ENCODE measurements at regions not wholly inside any gene's neighbourhood (a gene's known extent, or its start where the extent isn't known, plus 50 kb on each side); places are given as distances from the start of the nearest gene placed in this dataset.

DNA sequence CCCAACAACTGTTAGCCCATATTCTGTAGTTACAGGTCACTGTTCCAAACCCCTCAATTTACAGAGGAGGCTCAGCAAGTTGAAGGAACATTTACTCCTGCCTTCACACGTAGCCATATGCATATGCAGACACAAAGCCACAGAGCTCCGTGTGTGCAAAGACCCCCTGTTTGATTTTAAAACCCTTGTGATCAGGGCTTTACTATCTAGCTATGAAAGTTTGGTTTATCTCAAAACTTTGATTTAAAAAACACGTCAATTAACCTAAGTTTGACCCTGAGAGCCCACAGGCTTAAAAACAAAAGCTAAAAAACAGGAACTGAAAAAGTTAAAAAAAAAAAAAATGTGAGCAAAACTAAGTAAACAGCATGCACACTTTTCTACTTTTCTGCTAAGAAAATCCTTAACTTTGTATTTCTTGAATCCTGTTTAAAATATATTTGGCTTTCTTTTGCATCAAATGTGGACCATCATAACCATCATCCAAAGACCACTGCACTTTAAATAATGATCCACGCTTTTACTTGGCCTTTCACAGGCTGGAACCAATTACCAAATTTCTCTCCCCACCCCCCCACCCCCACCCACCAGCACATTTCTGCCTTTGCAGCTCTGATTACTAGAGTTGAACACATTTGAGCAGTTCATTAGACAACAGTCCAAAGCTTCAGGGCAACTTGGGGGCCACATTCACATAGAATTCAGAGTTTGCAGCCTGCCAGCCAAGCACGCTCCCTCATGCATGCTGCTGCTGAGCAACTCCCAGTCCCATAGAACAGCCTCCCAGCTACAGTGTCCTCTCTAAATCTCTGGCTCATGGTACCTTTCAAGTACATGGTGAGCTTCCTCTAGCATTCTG is 128.8 kb upstream of the MAP3K1 start:
- intact Hi-C loops (cut with DNase I, micrococcal nuclease): no loop called here
- Histone ChIP-seq H3K27ac (ENCODE audit: low read depth in 1 of 2, low read length in 2 of 2) (peak overlapping the region in 1 of 2 donors; percentile 30), H3K27me3 (ENCODE audit: control insufficient read depth in 1 of 2, insufficient read depth in 2 of 2, low read length in 2 of 2) (no peaks in the 10 kb centered on the region), H3K4me3 (ENCODE audit: low read length) (no peak overlapping the region), H3K9me3 (ENCODE audit: control insufficient read depth in 1 of 2, insufficient read depth in 1 of 2, low read length in 2 of 2) (no peaks in the 10 kb centered on the region), H3K4me1 (ENCODE audit: insufficient read depth, low read length) (peaks cover 64% of the 10 kb centered on the region), H3K36me3 (ENCODE audit: insufficient read depth, low read length) (no peaks in the 10 kb centered on the region)
- peak; percentile 65 for ATAC-seq (ENCODE audit: poor library complexity)
- DNase-seq: peak in 2 of 14 experiments; percentile 22 to 59
- Mint-ChIP-seq H3K4me1 (ENCODE audit: low read depth) (peaks cover 100% of the 10 kb centered on the region), H3K9me3 (peaks cover 4% of the 10 kb centered on the region), H3K27ac (peak overlapping the region; percentile 82), H3K4me3 (peak overlapping the region; percentile 61), H3K36me3 (ENCODE audit: low read depth) (peaks cover 6% of the 10 kb centered on the region), H3K27me3 (no peaks in the 10 kb centered on the region)
- ChIA-PET CTCF (interaction anchor here (1.3 kb wide), 1 partner anchor 152 kb away, joined by 5 read pairs; no protein-coding TSS in a partner anchor), POLR2A (interaction anchor here (0.6 to 5.6 kb wide), 32 partner anchors 9 to 1142 kb away, joined by 3 to 45 read pairs (median 5); partner anchors contain the start of gene MAP3K1)
- TF ChIP-seq, protein P1, sequence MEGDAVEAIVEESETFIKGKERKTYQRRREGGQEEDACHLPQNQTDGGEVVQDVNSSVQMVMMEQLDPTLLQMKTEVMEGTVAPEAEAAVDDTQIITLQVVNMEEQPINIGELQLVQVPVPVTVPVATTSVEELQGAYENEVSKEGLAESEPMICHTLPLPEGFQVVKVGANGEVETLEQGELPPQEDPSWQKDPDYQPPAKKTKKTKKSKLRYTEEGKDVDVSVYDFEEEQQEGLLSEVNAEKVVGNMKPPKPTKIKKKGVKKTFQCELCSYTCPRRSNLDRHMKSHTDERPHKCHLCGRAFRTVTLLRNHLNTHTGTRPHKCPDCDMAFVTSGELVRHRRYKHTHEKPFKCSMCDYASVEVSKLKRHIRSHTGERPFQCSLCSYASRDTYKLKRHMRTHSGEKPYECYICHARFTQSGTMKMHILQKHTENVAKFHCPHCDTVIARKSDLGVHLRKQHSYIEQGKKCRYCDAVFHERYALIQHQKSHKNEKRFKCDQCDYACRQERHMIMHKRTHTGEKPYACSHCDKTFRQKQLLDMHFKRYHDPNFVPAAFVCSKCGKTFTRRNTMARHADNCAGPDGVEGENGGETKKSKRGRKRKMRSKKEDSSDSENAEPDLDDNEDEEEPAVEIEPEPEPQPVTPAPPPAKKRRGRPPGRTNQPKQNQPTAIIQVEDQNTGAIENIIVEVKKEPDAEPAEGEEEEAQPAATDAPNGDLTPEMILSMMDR (IDR thresholded peaks at IDR 0.05): no peak

DNA sequence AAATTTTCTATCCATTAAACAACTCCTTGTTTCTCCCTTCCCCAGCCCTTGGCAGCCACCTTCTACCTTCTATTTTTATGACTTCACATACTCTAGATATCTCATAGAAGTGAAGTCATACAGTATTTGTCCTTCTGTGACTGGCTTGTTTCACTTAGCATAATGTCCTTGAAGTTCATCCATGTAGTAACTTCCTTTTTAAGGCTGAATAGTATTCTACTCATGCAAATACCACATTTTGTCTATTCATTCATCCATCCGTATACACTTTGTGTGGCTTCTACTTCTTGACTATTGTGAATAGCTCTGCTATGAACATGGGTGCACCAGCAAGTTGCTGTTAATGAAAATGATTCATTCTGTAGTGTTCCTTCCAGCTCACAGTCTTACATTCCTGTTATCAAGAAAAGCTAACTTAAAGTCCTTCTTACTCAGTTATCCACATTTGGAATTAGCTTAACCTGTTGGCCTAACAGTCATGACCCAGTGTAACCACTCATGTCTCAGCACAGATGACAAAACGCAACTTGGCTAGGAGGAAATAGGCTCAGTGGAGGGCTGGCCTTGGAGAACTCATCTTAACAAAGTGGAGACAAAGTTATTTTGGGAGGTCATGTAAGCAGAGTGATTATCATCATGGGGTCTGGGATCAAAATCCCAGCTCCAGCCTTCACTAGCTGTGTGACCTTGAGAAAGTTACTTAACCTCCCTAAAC is 129.7 kb upstream of the MAP3K1 start:
- TF ChIP-seq, protein P1 (IDR thresholded peaks at IDR 0.05): no peak
- Mint-ChIP-seq H3K4me1 (ENCODE audit: low read depth) (peaks cover 100% of the 10 kb centered on the region), H3K36me3 (ENCODE audit: low read depth) (no peaks in the 10 kb centered on the region), H3K9me3 (peaks cover 4% of the 10 kb centered on the region), H3K27me3 (no peaks in the 10 kb centered on the region), H3K27ac (peak overlapping the region; percentile 82), H3K4me3 (peak overlapping the region; percentile 61)
- Histone ChIP-seq H3K9me3 (ENCODE audit: control insufficient read depth in 1 of 2, insufficient read depth in 1 of 2, low read length in 2 of 2) (no peaks in the 10 kb centered on the region), H3K27ac (ENCODE audit: low read depth in 1 of 2, low read length in 2 of 2) (peak overlapping the region in 1 of 2 donors; percentile 12), H3K4me1 (ENCODE audit: insufficient read depth, low read length) (peaks cover 67% of the 10 kb centered on the region), H3K4me3 (ENCODE audit: low read length) (no peak overlapping the region), H3K27me3 (ENCODE audit: control insufficient read depth in 1 of 2, insufficient read depth in 2 of 2, low read length in 2 of 2) (no peaks in the 10 kb centered on the region), H3K36me3 (ENCODE audit: insufficient read depth, low read length) (no peaks in the 10 kb centered on the region)
- POLR2A ChIA-PET: interaction anchor here (0.6 to 5.6 kb wide), 26 partner anchors 8 to 413 kb away, joined by 3 to 45 read pairs (median 6); partner anchors contain the start of gene MAP3K1
- ATAC-seq (ENCODE audit: poor library complexity) (no peak), DNase-seq (peak in 1 of 14 experiments; percentile 12)
- intact Hi-C loops (cut with DNase I, micrococcal nuclease): no loop called here
- CTCF ChIA-PET: interaction anchor here (1.3 kb wide), 1 partner anchor 153 kb away, joined by 5 read pairs; no protein-coding TSS in a partner anchor

DNA sequence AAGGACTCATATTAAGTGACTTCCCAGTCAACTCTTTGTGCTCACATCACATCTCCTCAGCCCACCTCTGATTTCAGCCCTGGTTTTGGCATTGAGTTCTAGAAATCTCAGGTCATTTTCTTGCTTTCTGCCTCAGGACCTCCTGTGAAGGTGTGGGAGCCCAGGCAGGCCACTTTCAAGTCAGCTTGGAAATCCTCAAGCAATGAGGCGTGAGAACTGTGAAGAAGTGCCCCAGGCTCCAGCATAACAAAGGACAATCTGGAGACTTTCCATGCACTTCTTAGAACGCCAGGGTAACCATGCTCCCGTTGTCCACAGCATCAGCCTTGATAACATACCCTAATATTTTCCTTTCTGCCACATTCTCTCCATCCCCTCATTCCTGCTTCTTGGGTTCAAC is 131.2 kb upstream of the MAP3K1 start:
- peaks cover 97% of the 10 kb centered on the region for H3K4me1 Mint-ChIP-seq (ENCODE audit: low read depth)
- POLR2A ChIA-PET: interaction anchor here (0.7 to 1.6 kb wide), 2 partner anchors 14 to 132 kb away, joined by 3 to 7 read pairs; no protein-coding TSS in a partner anchor
- intact Hi-C loops (cut with DNase I, micrococcal nuclease): loop anchor here in 1 of 2 experiments (5.0 kb wide), 1 partner anchor 128 kb away; no protein-coding TSS in a partner anchor

More for the DNA sequence above, 131.2 kb upstream of the MAP3K1 start:
- Mint-ChIP-seq H3K27ac (peak overlapping the region; percentile 40), H3K27me3 (no peaks in the 10 kb centered on the region), H3K36me3 (ENCODE audit: low read depth) (no peaks in the 10 kb centered on the region), H3K4me3 (no peak overlapping the region), H3K9me3 (peaks cover 6% of the 10 kb centered on the region)
- peaks cover 55% of the 10 kb centered on the region for H3K4me1 ChIP-seq (ENCODE audit: insufficient read depth, low read length)
- H3K27me3 ChIP-seq (ENCODE audit: control insufficient read depth in 1 of 2, insufficient read depth in 2 of 2, low read length in 2 of 2): no peaks in the 10 kb centered on the region
- ATAC-seq (ENCODE audit: poor library complexity) (no peak), DNase-seq (no peak)
- no peaks in the 10 kb centered on the region for H3K36me3 ChIP-seq (ENCODE audit: insufficient read depth, low read length)
- TF ChIP-seq, protein P1 (IDR thresholded peaks at IDR 0.05): no peak
- CTCF ChIA-PET: no interaction called here
- H3K4me3 ChIP-seq (ENCODE audit: low read length): no peak overlapping the region
- no peaks in the 10 kb centered on the region for H3K9me3 ChIP-seq (ENCODE audit: control insufficient read depth in 1 of 2, insufficient read depth in 1 of 2, low read length in 2 of 2)
- no peak overlapping the region for H3K27ac ChIP-seq (ENCODE audit: low read depth in 1 of 2, low read length in 2 of 2)

All from CD4-positive, alpha-beta T cell (primary cell).